Panc1 (cell line): ENCODE measurements at regions not wholly inside any gene's neighbourhood (a gene's known extent, or its start where the extent isn't known, plus 50 kb on each side); places are given as distances from the start of the nearest gene placed in this dataset.

Experiments
- ATAC-seq: fragments of 200-7000 bp; cut with Tn5 transposase; 2 replicates; pipeline ENCODE4 v1.9.1; 2020; ENCODE audit warnings: mild to moderate bottlenecking, moderate library complexity
- BruUV-seq: library from RNA; stranded (reverse); fragments of 400-500 nt; replicated peaks from 2 replicates; lab custom pipeline; 2021; lab: Mats Ljungman, UMichigan
- CTCF ChIA-PET: fragments of 300-600 bp; sonication (Branson Sonifier 250); formaldehyde crosslinking; loops from one replicate; lab custom pipeline; 2022; ENCODE audit warnings: antibody characterized with exemption; lab: Charles Lee
- POLR2A ChIA-PET: fragments of 300-600 bp; sonication (Branson Sonifier 250); formaldehyde crosslinking; loops from one replicate; lab custom pipeline; 2022; ENCODE audit warnings: antibody characterized with exemption; lab: Charles Lee
- DNase-seq: peaks from one replicate; pipeline ENCODE4 v3.0.0-alpha.2; 2010; ENCODE audit warnings: low read depth, low spot score
- H3K27ac ChIP-seq: 2 replicates; pipeline ENCODE4 v1.5.1; 2011; ENCODE audit warnings: mild to moderate bottlenecking, low read length, inconsistent platforms
- H3K27me3 ChIP-seq: fragments of 200-500 bp; sonication (Bioruptor generic); 2 replicates; pipeline ENCODE4 v1.6.0; 2014; ENCODE audit warnings: low read length, inconsistent platforms; ENCODE audit not compliant: control insufficient read depth, insufficient read depth
- H3K36me3 ChIP-seq: fragments of 200-500 bp; sonication (Bioruptor generic); 2 replicates; pipeline ENCODE4 v1.5.1; 2014; ENCODE audit warnings: inconsistent platforms, mild to moderate bottlenecking, low read length, moderate library complexity; ENCODE audit not compliant: control insufficient read depth, insufficient read depth
- H3K4me1 ChIP-seq: 2 replicates; pipeline ENCODE4 v1.5.1; 2011; ENCODE audit warnings: inconsistent platforms, mild to moderate bottlenecking, low read length, moderate library complexity; ENCODE audit not compliant: control insufficient read depth, insufficient read depth
- H3K4me3 ChIP-seq, 2 experiments: 2 replicates each; pipeline ENCODE4 v1.5.1; 2011 to 2012; ENCODE audit warnings: low read depth in 2 of 2, low read length in 2 of 2, mild to moderate bottlenecking in 2 of 2, inconsistent platforms in 1 of 2, moderate library complexity in 1 of 2
- H3K9me3 ChIP-seq: fragments of 200-500 bp; sonication (Bioruptor generic); 2 replicates; pipeline ENCODE4 v1.5.1; 2014; ENCODE audit warnings: low read depth, mild to moderate bottlenecking, inconsistent platforms, low read length, moderate library complexity; ENCODE audit not compliant: control insufficient read depth, insufficient read depth
- POLR2AphosphoS5 ChIP-seq: IDR thresholded peaks from 2 replicates; pipeline ENCODE4 v1.6.1; 2012; ENCODE audit warnings: mild to moderate bottlenecking, low read depth, low read length, moderate library complexity
- SIN3A ChIP-seq: IDR thresholded peaks from 2 replicates; pipeline ENCODE4 v1.6.1; 2012; ENCODE audit warnings: low read depth, mild to moderate bottlenecking, low read length, moderate library complexity, borderline replicate concordance; ENCODE audit not compliant: insufficient read depth
- TCF7L2 ChIP-seq: IDR thresholded peaks from 2 replicates; pipeline ENCODE4 v1.6.1; 2011; ENCODE audit warnings: mild to moderate bottlenecking, low read depth, low read length, inconsistent platforms
- in situ Hi-C: cut with HindIII; loops from 2 replicates; pipeline ENCODE4 v1.10.0; 2016; ENCODE audit warnings: low sequenced_read_pairs, low pct_unique_long_range_greater_than_20kb
- intact Hi-C: fragments of 100-400 bp; cut with micrococcal nuclease; formaldehyde crosslinking; loops from one replicate; pipeline ENCODE4 v1.10.0; 2022; ENCODE audit not compliant: unreplicated experiment
- TF ChIP-seq, protein P1 (sequence below), 2 experiments: IDR thresholded peaks; 2 replicates each; pipeline ENCODE4 v1.6.1; 2011 to 2012; ENCODE audit warnings: low read depth in 2 of 2, control low read depth in 1 of 2, low read length in 1 of 2, mild to moderate bottlenecking in 1 of 2, moderate library complexity in 1 of 2; ENCODE audit not compliant: insufficient read depth in 1 of 2
- TF ChIP-seq, protein P2 (sequence below): fragments of 450-650 bp; IDR thresholded peaks from 2 replicates; pipeline ENCODE4 v1.5.1; 2017; ENCODE audit warnings: mild to moderate bottlenecking

DNA sequence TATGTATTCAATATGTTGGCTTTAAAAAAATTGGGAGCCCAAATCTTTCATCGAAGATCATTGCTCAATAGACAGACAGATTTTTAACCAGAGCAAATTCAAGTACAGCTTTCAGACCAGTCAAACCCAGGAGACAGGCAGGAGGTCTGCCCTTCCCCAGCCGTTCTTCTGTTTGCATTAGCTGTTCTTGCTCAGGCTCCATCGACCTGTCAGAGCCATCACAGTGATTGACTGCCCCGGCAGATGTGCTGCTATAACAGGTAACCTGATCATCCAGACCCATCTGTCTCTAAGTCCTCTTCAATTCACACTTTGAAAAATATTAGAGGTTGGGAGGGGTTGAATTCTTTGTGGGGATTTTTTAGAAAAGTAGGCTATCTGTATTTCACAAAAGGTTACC is 453.5 kb downstream of the FOXG1 start:
- no TSS peak for BruUV-seq
- Histone ChIP-seq H3K36me3 (no peaks in the 10 kb centered on the region), H3K27ac (no peak overlapping the region), H3K4me3 (no peak overlapping the region), H3K27me3 (no peaks in the 10 kb centered on the region), H3K9me3 (no peaks in the 10 kb centered on the region), H3K4me1 (no peaks in the 10 kb centered on the region)
- ATAC-seq (no peak), DNase-seq (no peak)
- intact Hi-C loops (loop anchor here (5.0 kb wide), 1 partner anchor 463 kb away; no protein-coding TSS in a partner anchor), in situ Hi-C loops (no loop called here)
- POLR2A ChIA-PET: no interaction called here
- TF ChIP-seq, protein P1, sequence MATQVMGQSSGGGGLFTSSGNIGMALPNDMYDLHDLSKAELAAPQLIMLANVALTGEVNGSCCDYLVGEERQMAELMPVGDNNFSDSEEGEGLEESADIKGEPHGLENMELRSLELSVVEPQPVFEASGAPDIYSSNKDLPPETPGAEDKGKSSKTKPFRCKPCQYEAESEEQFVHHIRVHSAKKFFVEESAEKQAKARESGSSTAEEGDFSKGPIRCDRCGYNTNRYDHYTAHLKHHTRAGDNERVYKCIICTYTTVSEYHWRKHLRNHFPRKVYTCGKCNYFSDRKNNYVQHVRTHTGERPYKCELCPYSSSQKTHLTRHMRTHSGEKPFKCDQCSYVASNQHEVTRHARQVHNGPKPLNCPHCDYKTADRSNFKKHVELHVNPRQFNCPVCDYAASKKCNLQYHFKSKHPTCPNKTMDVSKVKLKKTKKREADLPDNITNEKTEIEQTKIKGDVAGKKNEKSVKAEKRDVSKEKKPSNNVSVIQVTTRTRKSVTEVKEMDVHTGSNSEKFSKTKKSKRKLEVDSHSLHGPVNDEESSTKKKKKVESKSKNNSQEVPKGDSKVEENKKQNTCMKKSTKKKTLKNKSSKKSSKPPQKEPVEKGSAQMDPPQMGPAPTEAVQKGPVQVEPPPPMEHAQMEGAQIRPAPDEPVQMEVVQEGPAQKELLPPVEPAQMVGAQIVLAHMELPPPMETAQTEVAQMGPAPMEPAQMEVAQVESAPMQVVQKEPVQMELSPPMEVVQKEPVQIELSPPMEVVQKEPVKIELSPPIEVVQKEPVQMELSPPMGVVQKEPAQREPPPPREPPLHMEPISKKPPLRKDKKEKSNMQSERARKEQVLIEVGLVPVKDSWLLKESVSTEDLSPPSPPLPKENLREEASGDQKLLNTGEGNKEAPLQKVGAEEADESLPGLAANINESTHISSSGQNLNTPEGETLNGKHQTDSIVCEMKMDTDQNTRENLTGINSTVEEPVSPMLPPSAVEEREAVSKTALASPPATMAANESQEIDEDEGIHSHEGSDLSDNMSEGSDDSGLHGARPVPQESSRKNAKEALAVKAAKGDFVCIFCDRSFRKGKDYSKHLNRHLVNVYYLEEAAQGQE (IDR thresholded peaks at IDR 0.05; ENCODE audit: insufficient read depth in 1 of 2, low read depth in 2 of 2, low read length in 1 of 2): no peak
- TF ChIP-seq SIN3A: no peak
- TF ChIP-seq TCF7L2: no peak
- TF ChIP-seq POLR2AphosphoS5: no peak
- TF ChIP-seq, protein P2, sequence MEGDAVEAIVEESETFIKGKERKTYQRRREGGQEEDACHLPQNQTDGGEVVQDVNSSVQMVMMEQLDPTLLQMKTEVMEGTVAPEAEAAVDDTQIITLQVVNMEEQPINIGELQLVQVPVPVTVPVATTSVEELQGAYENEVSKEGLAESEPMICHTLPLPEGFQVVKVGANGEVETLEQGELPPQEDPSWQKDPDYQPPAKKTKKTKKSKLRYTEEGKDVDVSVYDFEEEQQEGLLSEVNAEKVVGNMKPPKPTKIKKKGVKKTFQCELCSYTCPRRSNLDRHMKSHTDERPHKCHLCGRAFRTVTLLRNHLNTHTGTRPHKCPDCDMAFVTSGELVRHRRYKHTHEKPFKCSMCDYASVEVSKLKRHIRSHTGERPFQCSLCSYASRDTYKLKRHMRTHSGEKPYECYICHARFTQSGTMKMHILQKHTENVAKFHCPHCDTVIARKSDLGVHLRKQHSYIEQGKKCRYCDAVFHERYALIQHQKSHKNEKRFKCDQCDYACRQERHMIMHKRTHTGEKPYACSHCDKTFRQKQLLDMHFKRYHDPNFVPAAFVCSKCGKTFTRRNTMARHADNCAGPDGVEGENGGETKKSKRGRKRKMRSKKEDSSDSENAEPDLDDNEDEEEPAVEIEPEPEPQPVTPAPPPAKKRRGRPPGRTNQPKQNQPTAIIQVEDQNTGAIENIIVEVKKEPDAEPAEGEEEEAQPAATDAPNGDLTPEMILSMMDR: no peak
- CTCF ChIA-PET: interaction anchor here (1.0 kb wide), 1 partner anchor 463 kb away, joined by 3 read pairs; no protein-coding TSS in a partner anchor

DNA sequence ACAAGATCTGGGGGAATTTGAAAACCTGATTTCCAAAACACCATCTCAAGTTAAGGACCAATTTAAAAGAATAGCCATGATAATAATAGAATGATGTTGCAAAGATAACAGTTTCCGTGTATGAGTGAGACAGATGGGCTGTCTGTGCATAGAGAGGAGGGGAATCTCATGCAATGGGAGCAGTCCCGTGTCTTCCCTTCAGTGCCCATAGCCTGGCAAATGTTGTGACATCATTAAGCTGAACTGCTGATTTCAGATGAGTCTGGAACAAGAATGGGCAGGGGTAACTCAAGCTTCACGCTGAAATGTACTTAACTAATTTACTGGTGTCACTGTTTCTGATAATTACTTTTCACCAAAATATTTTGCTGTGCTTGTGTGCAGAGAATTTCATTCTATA is 454.0 kb downstream of the FOXG1 start:
- CTCF ChIA-PET: interaction anchor here (1.0 kb wide), 1 partner anchor 463 kb away, joined by 3 read pairs; no protein-coding TSS in a partner anchor
- intact Hi-C loops: loop anchor here (5.0 kb wide), 1 partner anchor 463 kb away; no protein-coding TSS in a partner anchor

More for the DNA sequence above, 454.0 kb downstream of the FOXG1 start:
- no TSS peak for BruUV-seq
- Histone ChIP-seq H3K9me3 (no peaks in the 10 kb centered on the region), H3K4me1 (no peaks in the 10 kb centered on the region), H3K27me3 (no peaks in the 10 kb centered on the region), H3K36me3 (no peaks in the 10 kb centered on the region), H3K27ac (no peak overlapping the region), H3K4me3 (no peak overlapping the region)
- ATAC-seq: no peak
- POLR2A ChIA-PET: no interaction called here
- in situ Hi-C loops: no loop called here
- no peak for DNase-seq
- TF ChIP-seq, protein P1 (IDR thresholded peaks at IDR 0.05; ENCODE audit: insufficient read depth in 1 of 2, low read depth in 2 of 2, low read length in 1 of 2): no peak
- TF ChIP-seq, protein P2: no peak
- TF ChIP-seq SIN3A (no peak), TCF7L2 (no peak), POLR2AphosphoS5 (no peak)
